Heart left ventricle (tissue), 13 donors: ENCODE measurements at regions not wholly inside any gene's neighbourhood (a gene's known extent, or its start where the extent isn't known, plus 50 kb on each side); places are given as distances from the start of the nearest gene placed in this dataset.

Experiments
- CTCF ChIP-seq, 12 donors: fragments of 200-600 bp; sonication (generic) in 4 of 12; IDR thresholded peaks; one replicate each; pipeline versions ENCODE4 v1.5.0 to v1.8.0; 2018 to 2022; ENCODE audit warnings: antibody characterized with exemption in 12 of 12, mild to moderate bottlenecking in 5 of 12
- POLR2A ChIP-seq, 2 donors: fragments of 450-650 bp; IDR thresholded peaks; one replicate each; pipeline ENCODE4 v1.6.1; 2017; ENCODE audit warnings: antibody characterized with exemption in 2 of 2, mild to moderate bottlenecking in 2 of 2, moderate library complexity in 2 of 2
- donor health status: ischemic (EF 13 %, LVEDD 7.1; RV severe dilation, severe dysfunction).
- donor health status: DM: no; HTN: yes; CAD: no.
- donor health status: DM: no; HTN: no; CAD: no.
- donor health status: ischemic (EF 25% LVEDD 6.9; RV normal size, moderate dysfunction).
- donor health status: ischemic (EF 25% LVEDD 5.7; RV mildly dilated, moderate dysfunction).
- donor health status: ischemic (EF 35%, LVEDD 5.7; RV mildly dilated, moderate dysfunction).
- donor health status: nonischemic (EF 11% LVEDD 7.7; RV severe dilation, severe dysfunction).
- donor health status: DM: yes; HTN: yes; CAD: no.
- donor health status: PGD.
- donor health status: ischemic (EF 29% LVEDD 5.4; RV normal size, mild dysfunction).
- donor health status: nonischemic (EF 23%, LVEDD 6.1; RV moderate dilation, normal function).

GRCh38 chr17:55872374-55872773, 121.5 kb downstream of the PCTP start:
- TF ChIP-seq POLR2A (IDR thresholded peaks at IDR 0.05) (no peak), CTCF (IDR thresholded peaks at IDR 0.05) (no peak)
